Neural progenitor cell (in vitro differentiated cells): ENCODE measurements at regions not wholly inside any gene's neighbourhood (a gene's known extent, or its start where the extent isn't known, plus 50 kb on each side); places are given as distances from the start of the nearest gene placed in this dataset.

Experiments
- DNase-seq: peaks from one replicate; pipeline ENCODE4 v3.0.0-alpha.2; 2016; ENCODE audit warnings: low spot score
- H2AFZ ChIP-seq: fragments of 200-600 bp; sonication (generic); replicated peaks from 2 replicates; pipeline ENCODE4 v1.6.1; 2016; ENCODE audit warnings: antibody characterized with exemption
- H3F3A ChIP-seq: fragments of 200-600 bp; sonication (generic); 2 replicates; pipeline ENCODE4 v1.6.1; 2016; ENCODE audit warnings: antibody characterized with exemption, low read depth
- H3K27ac ChIP-seq: fragments of 200-600 bp; sonication (generic); 2 replicates; pipeline ENCODE4 v1.5.1; 2016; ENCODE audit warnings: mild to moderate bottlenecking
- H3K27me3 ChIP-seq: fragments of 200-600 bp; sonication (generic); 2 replicates; pipeline ENCODE4 v1.6.1; 2016; ENCODE audit warnings: mild to moderate bottlenecking, moderate library complexity
- H3K36me3 ChIP-seq: fragments of 200-600 bp; sonication (generic); 2 replicates; pipeline ENCODE4 v1.5.1; 2016
- H3K4me1 ChIP-seq: fragments of 200-600 bp; sonication (generic); 2 replicates; pipeline ENCODE4 v1.6.1; 2016; ENCODE audit warnings: mixed run types
- H3K4me2 ChIP-seq: fragments of 200-600 bp; sonication (generic); 2 replicates; pipeline ENCODE4 v1.6.1; 2016
- H3K4me3 ChIP-seq: fragments of 200-600 bp; sonication (generic); 2 replicates; pipeline ENCODE4 v1.5.1; 2016
- H3K79me2 ChIP-seq: fragments of 200-600 bp; sonication (generic); 2 replicates; pipeline ENCODE4 v1.6.1; 2016; ENCODE audit warnings: low read depth
- H3K9ac ChIP-seq: fragments of 200-600 bp; sonication (generic); 2 replicates; pipeline ENCODE4 v1.6.1; 2016
- H3K9me3 ChIP-seq: fragments of 200-600 bp; sonication (generic); 2 replicates; pipeline ENCODE4 v1.5.1; 2016; ENCODE audit warnings: low read depth
- H4K20me1 ChIP-seq: fragments of 200-600 bp; sonication (generic); 2 replicates; pipeline ENCODE4 v1.6.1; 2016; ENCODE audit warnings: low read depth
- H3K27ac Mint-ChIP-seq: 3 replicates; pipeline ENCODE4 v1.8.0; 2021; ENCODE audit warnings: mixed read lengths
- H3K27me3 Mint-ChIP-seq: 2 replicates; pipeline ENCODE4 v1.8.0; 2022; ENCODE audit warnings: low read depth, mild to moderate bottlenecking, inconsistent platforms, moderate library complexity, mixed read lengths; ENCODE audit not compliant: insufficient read depth
- H3K36me3 Mint-ChIP-seq: 3 replicates; pipeline ENCODE4 v1.8.0; 2021; ENCODE audit warnings: mixed read lengths
- H3K4me1 Mint-ChIP-seq: 3 replicates; pipeline ENCODE4 v1.8.0; 2021; ENCODE audit warnings: mixed read lengths
- H3K4me3 Mint-ChIP-seq: 3 replicates; pipeline ENCODE4 v1.8.0; 2021; ENCODE audit warnings: mild to moderate bottlenecking, moderate library complexity, mixed read lengths
- H3K9me3 Mint-ChIP-seq: 3 replicates; pipeline ENCODE4 v1.8.0; 2020; ENCODE audit warnings: mixed read lengths
- CTCF ChIP-seq: fragments of 200-600 bp; sonication (generic); IDR thresholded peaks from 2 replicates; pipeline ENCODE4 v1.5.1; 2017; ENCODE audit warnings: antibody characterized with exemption, mild to moderate bottlenecking
- EZH2 ChIP-seq: fragments of 200-600 bp; sonication (generic); IDR thresholded peaks from 2 replicates; pipeline ENCODE4 v1.6.1; 2017; ENCODE audit warnings: antibody characterized with exemption, mild to moderate bottlenecking, moderate library complexity
- EZH2phosphoT487 ChIP-seq: fragments of 200-600 bp; sonication (generic); IDR thresholded peaks from 2 replicates; pipeline ENCODE4 v1.6.1; 2017; ENCODE audit warnings: antibody characterized with exemption

GRCh38 chr11:29261831-29262230, 755.0 kb downstream of the KCNA4 start:
- Histone ChIP-seq H3K27me3 (no peaks in the 10 kb centered on the region), H3K9ac (no peak overlapping the region), H3K4me1 (no peaks in the 10 kb centered on the region), H3K79me2 (no peaks in the 10 kb centered on the region), H2AFZ (no peak overlapping the region), H3K9me3 (no peaks in the 10 kb centered on the region), H3K4me3 (no peak overlapping the region), H3K36me3 (no peaks in the 10 kb centered on the region), H3F3A (no peaks in the 10 kb centered on the region), H4K20me1 (no peaks in the 10 kb centered on the region), H3K27ac (no peak overlapping the region), H3K4me2 (no peak overlapping the region)
- TF ChIP-seq CTCF (no peak), EZH2 (no peak)
- Mint-ChIP-seq H3K4me3 (no peak overlapping the region), H3K4me1 (no peaks in the 10 kb centered on the region), H3K36me3 (no peaks in the 10 kb centered on the region), H3K9me3 (no peaks in the 10 kb centered on the region), H3K27ac (no peak overlapping the region), H3K27me3 (peaks cover 2% of the 10 kb centered on the region)
- DNase-seq, result no peak

- Histone ChIP-seq H3K79me2 (no peaks in the 10 kb centered on the region), H2AFZ (no peak overlapping the region), H3K27me3 (no peaks in the 10 kb centered on the region), H4K20me1 (no peaks in the 10 kb centered on the region), H3K27ac (no peak overlapping the region), H3K4me2 (no peak overlapping the region), H3K9me3 (no peaks in the 10 kb centered on the region), H3K9ac (no peak overlapping the region), H3F3A (no peaks in the 10 kb centered on the region), H3K4me3 (no peak overlapping the region), H3K4me1 (no peaks in the 10 kb centered on the region), H3K36me3 (no peaks in the 10 kb centered on the region)
- peaks cover 2% of the 10 kb centered on the region for H3K27me3 Mint-ChIP-seq
- no peak for DNase-seq
- no peaks in the 10 kb centered on the region for H3K36me3 Mint-ChIP-seq
- H3K4me3 Mint-ChIP-seq, result no peak overlapping the region
- H3K4me1 Mint-ChIP-seq, result no peaks in the 10 kb centered on the region
- TF ChIP-seq EZH2phosphoT487 (no peak), CTCF (no peak), EZH2 (no peak)
- H3K27ac Mint-ChIP-seq, result no peak overlapping the region
- no peaks in the 10 kb centered on the region for H3K9me3 Mint-ChIP-seq
These were observed 755.7 kb downstream of the KCNA4 start for GRCh38 chr11:29260939-29261705.

GRCh38 chr11:29258411-29258810, 758.4 kb downstream of the KCNA4 start:
- no peaks in the 10 kb centered on the region for H3K9me3 Mint-ChIP-seq
- Histone ChIP-seq H3K4me1 (no peaks in the 10 kb centered on the region), H3K79me2 (no peaks in the 10 kb centered on the region), H3F3A (no peaks in the 10 kb centered on the region), H2AFZ (no peak overlapping the region), H3K4me3 (no peak overlapping the region), H3K9ac (no peak overlapping the region), H3K27ac (no peak overlapping the region), H4K20me1 (no peaks in the 10 kb centered on the region), H3K9me3 (no peaks in the 10 kb centered on the region), H3K27me3 (no peaks in the 10 kb centered on the region), H3K36me3 (no peaks in the 10 kb centered on the region), H3K4me2 (no peak overlapping the region)
- TF ChIP-seq EZH2phosphoT487 (no peak), EZH2 (no peak), CTCF (no peak)
- no peaks in the 10 kb centered on the region for H3K4me1 Mint-ChIP-seq
- H3K27ac Mint-ChIP-seq, result no peak overlapping the region
- DNase-seq, result no peak
- H3K4me3 Mint-ChIP-seq, result no peak overlapping the region
- peaks cover 2% of the 10 kb centered on the region for H3K27me3 Mint-ChIP-seq
- no peaks in the 10 kb centered on the region for H3K36me3 Mint-ChIP-seq
